ENCODE measurements at regions not wholly inside any gene's neighbourhood (a gene's known extent, or its start where the extent isn't known, plus 50 kb on each side); places are given as distances from the start of the nearest gene placed in this dataset.

GRCh38 chrY:12360496-12360895, 340.5 kb upstream of the USP9Y start:
- no peak for TF ChIP-seq CTCF (IDR thresholded peaks at IDR 0.05 in 4 of 5, conservative IDR thresholded peaks at IDR 0.05 in 1 of 5)
- no peak for TF ChIP-seq POLR2A (IDR thresholded peaks at IDR 0.05)

Measured in gastrocnemius medialis (tissue), 4 donors.